NCI-H2196 treated with DMSO at 0.1 percent for 48 hours (cell line): ENCODE measurements at regions not wholly inside any gene's neighbourhood (a gene's known extent, or its start where the extent isn't known, plus 50 kb on each side); places are given as distances from the start of the nearest gene placed in this dataset.
"Not testable (repeated sequence)": the region's sequence is repeated elsewhere in the genome, so short reads cannot be mapped to it uniquely, and the experiment has no call there.

Source experiments
- DNase-seq: peaks from one replicate; lab custom pipeline; 2025; ENCODE audit not compliant: unreplicated experiment; lab: John Stamatoyannopoulos, UW

DNA sequence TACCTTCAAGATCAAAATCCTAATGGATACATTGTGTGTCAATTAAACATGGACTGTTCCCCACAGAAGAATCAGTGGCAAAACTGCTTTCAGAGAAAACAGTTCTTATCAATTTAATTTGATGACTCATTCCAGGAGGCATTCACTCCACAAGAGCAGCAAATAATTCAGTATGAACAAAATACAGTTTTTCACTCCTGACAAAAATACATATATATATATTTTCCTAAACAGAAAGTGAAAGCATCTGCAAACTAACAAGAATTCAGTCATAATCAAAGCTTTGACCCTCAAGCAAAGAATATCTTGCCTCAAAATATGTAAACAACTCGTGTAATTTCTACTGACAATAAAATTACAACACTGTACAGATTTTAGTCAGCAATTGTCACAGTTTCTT, 685.1 kb upstream of the SLC8A1 start:
- no peak for DNase-seq

GRCh38 chr2:41141146-41141791, 689.4 kb upstream of the SLC8A1 start:
- no peak for DNase-seq

DNA sequence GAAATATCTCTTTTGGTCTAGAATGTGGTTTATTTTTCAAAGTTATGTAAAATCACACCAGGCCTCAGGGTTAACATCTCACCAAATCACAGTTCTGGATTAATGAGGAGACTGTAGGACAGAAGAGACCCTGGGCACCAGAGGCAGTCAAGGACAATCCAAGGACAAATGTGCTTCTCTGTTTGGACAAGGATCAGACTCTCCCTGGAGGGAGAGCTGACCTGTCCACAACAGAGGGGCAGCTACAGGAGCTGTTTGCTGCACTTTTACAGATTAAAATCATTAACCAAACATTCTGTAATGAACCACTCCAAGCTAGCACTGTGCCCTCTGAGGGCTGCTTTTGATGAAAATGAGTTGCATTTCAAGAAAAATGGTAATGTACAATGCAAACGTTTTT, 690.6 kb upstream of the SLC8A1 start:
- DNase-seq, result no peak

GRCh38 chr2:41145066-41145465, 693.2 kb upstream of the SLC8A1 start:
- DNase-seq, result no peak

- DNase-seq, result no peak
These were observed 697.2 kb upstream of the SLC8A1 start for GRCh38 chr2:41149054-41149453.

DNA sequence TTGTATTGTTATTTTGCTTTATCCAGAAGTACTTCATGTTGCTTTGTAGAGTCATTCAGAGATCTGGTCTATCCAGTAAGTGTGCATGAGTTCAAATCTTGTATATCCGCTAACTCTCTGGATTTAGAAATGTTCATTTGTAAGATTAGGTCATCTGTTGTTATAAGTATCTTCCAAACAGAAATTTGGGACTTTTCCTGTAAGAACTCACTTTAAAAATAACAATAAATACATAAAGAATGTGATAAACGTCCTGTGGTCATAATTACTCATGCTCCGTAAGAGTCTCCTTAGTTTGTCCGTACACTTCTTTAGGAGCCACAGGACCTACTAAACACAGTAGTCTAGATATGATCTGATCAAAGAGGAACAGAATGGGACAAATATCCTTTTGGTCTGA, 699.9 kb upstream of the SLC8A1 start:
- DNase-seq, result no peak

GRCh38 chr2:41152318-41152717, 700.4 kb upstream of the SLC8A1 start:
- no peak for DNase-seq

- DNase-seq, result no peak
These were observed 708.5 kb upstream of the SLC8A1 start for GRCh38 chr2:41160439-41160838.

DNA sequence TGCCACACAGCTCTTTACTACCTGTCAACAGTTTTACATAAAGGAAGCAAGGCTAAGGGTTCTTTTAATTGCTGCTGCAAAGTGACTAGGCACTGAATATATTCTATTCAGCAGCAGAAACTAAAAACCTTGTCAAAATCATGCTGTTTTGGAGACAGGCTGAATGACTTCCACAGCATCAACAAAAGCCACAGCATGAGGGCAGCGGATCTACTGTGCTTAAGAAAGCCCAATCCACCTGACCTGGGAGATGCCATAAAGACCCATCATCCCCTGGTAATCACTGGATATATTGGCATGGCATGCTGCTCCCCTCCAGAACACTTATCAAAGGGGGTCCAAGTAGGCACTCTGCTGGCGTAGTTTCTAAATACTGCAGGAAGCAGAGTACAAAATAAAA, 715.1 kb upstream of the SLC8A1 start:
- DNase-seq, result no peak

DNA sequence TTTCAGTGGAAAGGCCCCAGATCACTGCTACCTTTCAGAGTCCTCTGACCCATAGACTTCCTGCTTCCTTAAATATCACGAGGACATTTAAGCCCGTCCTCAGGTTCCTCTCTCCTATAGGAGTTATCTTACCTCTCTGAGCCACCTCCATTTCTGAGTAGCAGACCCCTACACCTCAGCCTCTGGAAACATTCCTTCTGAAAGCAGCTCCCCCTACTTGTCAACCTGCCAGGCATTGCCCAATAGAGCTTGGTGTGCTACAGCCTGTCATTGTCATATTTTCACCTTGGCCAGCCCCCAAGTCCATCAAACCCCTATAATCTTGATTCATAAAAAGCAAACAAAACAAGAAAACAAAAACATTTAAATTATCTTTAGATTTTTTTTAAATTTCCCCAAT, 717.9 kb upstream of the SLC8A1 start:
- DNase-seq, result no peak

DNA sequence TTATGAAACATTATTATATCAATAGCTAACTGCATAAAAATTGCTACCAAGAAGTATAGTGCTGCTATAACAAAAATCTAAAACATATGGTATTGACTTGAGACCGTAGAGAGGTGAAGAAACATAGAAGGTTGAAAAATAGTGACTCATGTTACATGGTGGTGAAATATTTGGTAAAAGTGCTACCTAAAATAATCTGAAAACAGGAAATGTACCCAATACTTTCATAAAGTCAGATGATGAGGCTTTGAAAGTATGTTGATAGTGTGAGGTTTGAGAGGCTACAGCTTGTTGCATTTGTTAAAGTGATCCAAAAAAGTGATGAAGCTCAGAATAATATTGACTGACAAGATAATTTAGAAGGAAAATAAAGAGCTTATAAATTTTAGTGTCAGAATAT, 718.7 kb upstream of the SLC8A1 start:
- no peak for DNase-seq

GRCh38 chr2:41180387-41180786, 728.5 kb upstream of the SLC8A1 start:
- no peak for DNase-seq

DNA sequence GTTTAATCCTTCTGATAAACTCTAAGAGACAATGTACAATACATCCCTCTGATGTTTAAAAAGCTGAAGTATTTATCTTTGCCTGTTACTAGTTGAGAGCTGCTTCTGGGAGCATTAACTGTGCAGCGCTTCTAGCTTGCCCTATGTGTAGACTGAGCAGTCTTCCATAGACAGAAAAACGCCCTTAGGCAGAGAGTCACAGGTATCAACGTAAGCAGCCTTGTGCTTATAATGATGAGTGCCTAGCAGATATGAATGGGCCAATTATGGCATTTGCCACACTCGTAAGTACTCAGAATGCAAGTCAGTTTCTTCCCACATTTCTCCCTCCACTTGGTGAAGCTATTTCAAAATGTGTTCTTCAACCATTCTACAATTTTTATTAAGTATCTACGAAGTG, 731.1 kb upstream of the SLC8A1 start:
- DNase-seq, result no peak

DNA sequence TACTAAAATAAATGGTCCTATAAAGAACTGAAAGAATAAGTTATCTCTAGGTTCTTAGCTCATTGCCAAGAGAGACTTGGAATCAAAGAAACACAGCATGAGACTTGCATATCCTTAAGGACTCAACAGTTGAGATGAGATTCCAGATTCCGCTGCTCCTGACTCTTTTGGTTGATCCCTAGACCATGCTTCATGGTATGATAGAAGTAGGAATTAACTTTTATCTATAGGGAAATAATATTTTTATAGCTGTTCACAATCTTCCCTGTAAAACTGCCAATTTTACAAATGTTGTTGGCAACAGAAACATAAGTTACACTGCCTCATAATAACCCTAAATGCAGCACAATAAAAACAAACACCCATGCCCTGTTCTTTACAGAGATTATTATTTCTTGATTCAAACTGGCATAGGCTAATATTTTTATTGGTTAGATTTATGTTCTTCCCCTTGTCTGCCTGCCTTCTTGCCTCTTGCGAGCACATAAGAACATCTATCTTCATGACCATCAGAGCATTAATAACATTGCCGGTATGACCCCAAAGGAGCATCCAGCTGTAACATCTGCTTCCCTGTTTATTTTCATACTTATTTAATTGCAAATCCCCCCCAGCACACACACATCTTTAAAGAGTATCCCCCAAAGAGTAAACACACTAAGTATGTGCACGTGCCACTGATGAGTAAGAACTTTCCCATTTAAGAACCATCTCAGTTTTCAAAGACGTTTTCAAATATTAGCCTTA, 735.7 kb upstream of the SLC8A1 start:
- no peak for DNase-seq

DNA sequence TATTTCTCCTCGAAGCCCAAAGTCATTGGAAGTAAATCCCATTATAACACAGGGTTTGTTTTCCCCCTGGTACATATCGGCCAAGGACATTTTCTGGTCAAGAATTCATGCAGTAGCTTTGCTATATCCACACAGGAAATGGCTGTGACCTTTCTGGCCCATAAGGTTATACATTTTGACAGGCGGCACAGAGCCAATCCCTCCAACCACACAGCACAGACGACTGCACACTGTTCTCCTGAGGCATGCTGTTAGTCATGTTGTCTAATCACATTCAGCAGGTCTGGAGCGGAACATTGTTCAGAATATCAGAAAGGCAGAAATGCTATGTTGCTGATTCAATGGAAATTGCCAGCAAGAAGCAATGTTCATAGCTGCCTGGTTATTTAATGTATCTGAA, 742.3 kb upstream of the SLC8A1 start:
- DNase-seq, result no peak

DNA sequence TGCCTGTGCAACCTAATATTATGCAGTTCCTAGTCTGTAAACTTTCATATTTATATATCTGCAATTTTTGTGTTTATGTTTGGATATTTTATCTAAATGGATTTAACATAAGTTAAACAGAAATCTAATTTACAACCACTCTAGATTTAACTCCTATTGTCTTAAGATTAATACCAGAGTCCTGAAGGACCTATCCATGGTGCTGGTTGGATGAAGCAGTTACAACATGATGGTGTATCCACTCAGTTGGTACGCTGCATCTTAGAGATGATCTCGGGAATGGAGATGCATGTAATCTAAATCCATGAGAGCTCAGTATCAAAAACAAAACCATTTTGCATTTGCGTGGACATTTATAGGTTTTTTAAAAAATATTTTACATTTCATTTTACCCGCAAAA, 745.9 kb upstream of the SLC8A1 start:
- DNase-seq, result no peak

DNA sequence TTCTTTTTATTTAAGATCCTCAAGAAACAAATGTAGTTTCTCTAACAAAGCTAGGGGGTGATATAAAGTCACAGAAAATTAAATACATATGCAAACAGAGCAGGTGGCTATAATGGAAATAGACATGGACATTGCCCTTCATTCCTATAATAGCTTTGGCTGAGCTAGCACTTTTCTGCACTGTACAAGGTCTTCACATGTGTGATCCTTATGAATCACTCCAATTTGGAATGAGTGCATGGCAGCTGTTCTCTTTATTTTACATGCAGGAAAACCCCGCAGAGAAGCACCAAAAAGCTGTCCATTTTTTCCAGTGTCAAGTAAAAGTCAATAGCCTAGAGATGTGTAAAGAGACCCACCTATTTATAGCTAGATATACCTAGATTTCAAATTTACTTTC, 747.4 kb upstream of the SLC8A1 start:
- no peak for DNase-seq

DNA sequence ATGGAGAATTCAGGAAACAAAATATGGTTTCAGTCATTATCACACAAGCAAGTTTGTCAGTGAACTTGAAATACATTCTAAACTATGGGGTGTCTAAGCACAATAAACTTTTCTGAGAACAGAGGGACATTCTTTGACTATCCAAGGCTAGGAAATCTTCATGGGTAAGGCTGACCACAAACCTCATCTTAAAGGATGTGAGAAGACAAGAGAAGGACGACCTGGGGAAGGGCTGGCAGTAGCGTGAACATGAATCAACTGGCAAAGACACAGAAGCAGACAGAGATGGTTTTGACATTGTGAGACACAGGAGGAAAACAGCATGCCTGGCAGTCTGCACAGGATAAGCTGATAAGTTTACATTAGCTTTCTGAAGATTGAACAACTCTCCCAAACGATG, 752.4 kb upstream of the SLC8A1 start:
- no peak for DNase-seq

- no peak for DNase-seq
These were observed 754.1 kb upstream of the SLC8A1 start for GRCh38 chr2:41206004-41206403.

- no peak for DNase-seq
These were observed 755.7 kb upstream of the SLC8A1 start for GRCh38 chr2:41207578-41207977.

GRCh38 chr2:41210030-41210429, 758.1 kb upstream of the SLC8A1 start:
- DNase-seq, result not testable (repeated sequence)

- DNase-seq, result no peak
These were observed 765.1 kb upstream of the SLC8A1 start for GRCh38 chr2:41216978-41217377.

DNA sequence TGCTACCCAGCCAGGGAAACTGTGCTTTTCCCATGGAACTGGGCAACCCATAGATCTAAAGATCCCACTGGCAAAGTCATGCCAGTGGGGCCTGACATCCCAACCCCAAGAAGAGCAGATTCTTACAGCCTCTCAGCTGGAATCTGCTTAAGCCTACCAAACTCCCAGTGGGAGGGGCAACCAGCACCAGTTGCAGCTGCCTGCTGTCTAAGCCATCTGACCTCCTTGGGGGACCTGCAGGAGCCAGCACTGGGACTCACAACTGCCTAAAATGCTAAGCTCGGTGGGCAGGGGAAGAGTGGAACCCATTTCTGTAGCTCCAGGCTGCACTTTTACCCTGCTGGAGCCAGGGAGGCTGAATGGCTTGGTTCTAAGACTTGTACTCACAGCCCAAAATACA, 770.7 kb upstream of the SLC8A1 start:
- DNase-seq, result no peak
